ENCODE measurements at regions not wholly inside any gene's neighbourhood (a gene's known extent, or its start where the extent isn't known, plus 50 kb on each side); places are given as distances from the start of the nearest gene placed in this dataset.

GRCh38 chr7:46315891-46316290 lies 394.8 kb upstream of the IGFBP3 start:
- H3K27me3 Mint-ChIP-seq (ENCODE audit: unreplicated experiment), result no peaks in the 10 kb centered on the region
- H3K9me3 Mint-ChIP-seq (ENCODE audit: unreplicated experiment), result peaks cover 7% of the 10 kb centered on the region
- H3K27ac Mint-ChIP-seq (ENCODE audit: unreplicated experiment), result peak overlapping the region; percentile 78
- no peaks in the 10 kb centered on the region for H3K36me3 Mint-ChIP-seq (ENCODE audit: unreplicated experiment)
- no peak for DNase-seq (ENCODE audit: extremely low spot score, unreplicated experiment)
- H3K4me3 Mint-ChIP-seq (ENCODE audit: unreplicated experiment), result no peak overlapping the region
- TF ChIP-seq, protein P1, sequence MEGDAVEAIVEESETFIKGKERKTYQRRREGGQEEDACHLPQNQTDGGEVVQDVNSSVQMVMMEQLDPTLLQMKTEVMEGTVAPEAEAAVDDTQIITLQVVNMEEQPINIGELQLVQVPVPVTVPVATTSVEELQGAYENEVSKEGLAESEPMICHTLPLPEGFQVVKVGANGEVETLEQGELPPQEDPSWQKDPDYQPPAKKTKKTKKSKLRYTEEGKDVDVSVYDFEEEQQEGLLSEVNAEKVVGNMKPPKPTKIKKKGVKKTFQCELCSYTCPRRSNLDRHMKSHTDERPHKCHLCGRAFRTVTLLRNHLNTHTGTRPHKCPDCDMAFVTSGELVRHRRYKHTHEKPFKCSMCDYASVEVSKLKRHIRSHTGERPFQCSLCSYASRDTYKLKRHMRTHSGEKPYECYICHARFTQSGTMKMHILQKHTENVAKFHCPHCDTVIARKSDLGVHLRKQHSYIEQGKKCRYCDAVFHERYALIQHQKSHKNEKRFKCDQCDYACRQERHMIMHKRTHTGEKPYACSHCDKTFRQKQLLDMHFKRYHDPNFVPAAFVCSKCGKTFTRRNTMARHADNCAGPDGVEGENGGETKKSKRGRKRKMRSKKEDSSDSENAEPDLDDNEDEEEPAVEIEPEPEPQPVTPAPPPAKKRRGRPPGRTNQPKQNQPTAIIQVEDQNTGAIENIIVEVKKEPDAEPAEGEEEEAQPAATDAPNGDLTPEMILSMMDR (IDR thresholded peaks at IDR 0.05), result no peak
- peaks cover 28% of the 10 kb centered on the region for H3K4me1 Mint-ChIP-seq (ENCODE audit: unreplicated experiment)

GRCh38 chr7:46301677-46302076 lies 380.6 kb upstream of the IGFBP3 start:
- TF ChIP-seq, protein P1 (IDR thresholded peaks at IDR 0.05), result no peak
- peaks cover 17% of the 10 kb centered on the region for H3K9me3 Mint-ChIP-seq (ENCODE audit: unreplicated experiment)
- H3K27ac Mint-ChIP-seq (ENCODE audit: unreplicated experiment), result no peak overlapping the region
- H3K27me3 Mint-ChIP-seq (ENCODE audit: unreplicated experiment), result no peaks in the 10 kb centered on the region
- DNase-seq (ENCODE audit: extremely low spot score, unreplicated experiment), result no peak
- no peak overlapping the region for H3K4me3 Mint-ChIP-seq (ENCODE audit: unreplicated experiment)
- H3K36me3 Mint-ChIP-seq (ENCODE audit: unreplicated experiment), result peaks cover 10% of the 10 kb centered on the region
- H3K4me1 Mint-ChIP-seq (ENCODE audit: unreplicated experiment), result no peaks in the 10 kb centered on the region

DNA sequence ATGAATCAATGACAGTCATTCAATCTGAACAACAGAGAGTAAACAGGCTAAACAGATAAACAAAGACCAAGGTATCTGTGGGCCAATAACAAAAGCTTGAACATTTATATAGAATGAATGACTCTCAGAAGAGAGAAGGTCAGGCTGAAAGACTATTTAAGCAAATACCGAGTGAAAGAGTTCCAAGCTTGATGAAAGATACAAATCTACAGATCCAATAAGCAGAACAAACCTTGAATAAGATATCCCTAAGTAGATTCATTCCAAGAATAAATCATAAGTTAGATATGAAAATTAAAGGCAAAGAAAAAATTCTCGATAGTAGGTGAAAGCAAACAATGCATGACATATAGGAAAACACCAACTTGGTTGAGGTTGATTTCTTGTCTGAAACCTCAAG lies 376.4 kb upstream of the IGFBP3 start:
- DNase-seq (ENCODE audit: extremely low spot score, unreplicated experiment), result no peak
- H3K27ac Mint-ChIP-seq (ENCODE audit: unreplicated experiment), result no peak overlapping the region
- H3K27me3 Mint-ChIP-seq (ENCODE audit: unreplicated experiment), result no peaks in the 10 kb centered on the region
- peaks cover 3% of the 10 kb centered on the region for H3K4me1 Mint-ChIP-seq (ENCODE audit: unreplicated experiment)
- no peak overlapping the region for H3K4me3 Mint-ChIP-seq (ENCODE audit: unreplicated experiment)
- TF ChIP-seq, protein P1 (IDR thresholded peaks at IDR 0.05), result no peak
- H3K9me3 Mint-ChIP-seq (ENCODE audit: unreplicated experiment), result peaks cover 17% of the 10 kb centered on the region
- peaks cover 10% of the 10 kb centered on the region for H3K36me3 Mint-ChIP-seq (ENCODE audit: unreplicated experiment)

DNA sequence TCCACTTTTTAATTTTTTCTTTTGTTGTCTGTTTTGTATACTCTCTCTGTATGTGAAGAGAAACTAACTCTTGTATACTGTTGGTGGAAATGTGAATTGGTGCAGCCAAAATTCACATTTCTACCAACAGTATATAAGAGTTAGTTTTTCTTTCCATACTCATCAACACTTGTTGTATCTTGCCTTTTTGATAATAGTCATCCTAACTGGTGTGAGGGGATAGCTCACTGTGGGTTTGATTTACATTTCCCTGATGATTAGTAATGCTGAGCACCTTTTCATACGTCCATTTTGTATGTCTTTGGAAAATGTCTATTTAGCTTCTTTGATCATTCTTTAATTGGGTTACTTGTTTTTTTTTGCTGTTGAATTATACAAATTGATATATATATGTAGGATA lies 375.5 kb upstream of the IGFBP3 start:
- peaks cover 10% of the 10 kb centered on the region for H3K36me3 Mint-ChIP-seq (ENCODE audit: unreplicated experiment)
- peaks cover 12% of the 10 kb centered on the region for H3K4me1 Mint-ChIP-seq (ENCODE audit: unreplicated experiment)
- no peak overlapping the region for H3K4me3 Mint-ChIP-seq (ENCODE audit: unreplicated experiment)
- TF ChIP-seq, protein P1 (IDR thresholded peaks at IDR 0.05), result no peak
- peaks cover 17% of the 10 kb centered on the region for H3K9me3 Mint-ChIP-seq (ENCODE audit: unreplicated experiment)
- H3K27me3 Mint-ChIP-seq (ENCODE audit: unreplicated experiment), result no peaks in the 10 kb centered on the region
- H3K27ac Mint-ChIP-seq (ENCODE audit: unreplicated experiment), result no peak overlapping the region
- no peak for DNase-seq (ENCODE audit: extremely low spot score, unreplicated experiment)

- no peaks in the 10 kb centered on the region for H3K27me3 Mint-ChIP-seq (ENCODE audit: unreplicated experiment)
- no peak overlapping the region for H3K4me3 Mint-ChIP-seq (ENCODE audit: unreplicated experiment)
- H3K36me3 Mint-ChIP-seq (ENCODE audit: unreplicated experiment), result peaks cover 10% of the 10 kb centered on the region
- no peak for DNase-seq (ENCODE audit: extremely low spot score, unreplicated experiment)
- H3K9me3 Mint-ChIP-seq (ENCODE audit: unreplicated experiment), result peaks cover 17% of the 10 kb centered on the region
- H3K4me1 Mint-ChIP-seq (ENCODE audit: unreplicated experiment), result peaks cover 24% of the 10 kb centered on the region
- TF ChIP-seq, protein P1 (IDR thresholded peaks at IDR 0.05), result no peak
- no peak overlapping the region for H3K27ac Mint-ChIP-seq (ENCODE audit: unreplicated experiment)
Observed at GRCh38 chr7:46294381-46294780, 373.3 kb upstream of the IGFBP3 start.
